ENCODE measurements at regions not wholly inside any gene's neighbourhood (a gene's known extent, or its start where the extent isn't known, plus 50 kb on each side); places are given as distances from the start of the nearest gene placed in this dataset.

- DNase-seq, result no peak
These were observed 449.3 kb upstream of the THBS1 start for GRCh38 chr15:39131609-39132008.

GRCh38 chr15:39132070-39132469 is 448.8 kb upstream of the THBS1 start:
- DNase-seq, result no peak

- no peak for DNase-seq
These were observed 447.8 kb upstream of the THBS1 start for GRCh38 chr15:39132954-39133600.

GRCh38 chr15:39134282-39134681 is 446.6 kb upstream of the THBS1 start:
- DNase-seq, result no peak

- no peak for DNase-seq
These were observed 444.9 kb upstream of the THBS1 start for GRCh38 chr15:39135989-39136388.

- DNase-seq, result no peak
These were observed 441.3 kb upstream of the THBS1 start for GRCh38 chr15:39139431-39140059.

GRCh38 chr15:39140060-39140604 is 440.7 kb upstream of the THBS1 start:
- peak; percentile 85 for DNase-seq

- DNase-seq, result no peak
These were observed 438.4 kb upstream of the THBS1 start for GRCh38 chr15:39142500-39142899.

- DNase-seq, result no peak
These were observed 437.4 kb upstream of the THBS1 start for GRCh38 chr15:39143479-39143878.

- DNase-seq, result no peak
These were observed 436.8 kb upstream of the THBS1 start for GRCh38 chr15:39144051-39144450.

GRCh38 chr15:39144613-39145499 is 436.0 kb upstream of the THBS1 start:
- no peak for DNase-seq

- no peak for DNase-seq
These were observed 434.8 kb upstream of the THBS1 start for GRCh38 chr15:39145854-39146625.

GRCh38 chr15:39149636-39150150 is 431.2 kb upstream of the THBS1 start:
- DNase-seq, result peak; percentile 68

GRCh38 chr15:39151545-39151944 is 429.3 kb upstream of the THBS1 start:
- no peak for DNase-seq

- DNase-seq, result no peak
These were observed 427.7 kb upstream of the THBS1 start for GRCh38 chr15:39153058-39153714.

GRCh38 chr15:39153716-39154115 is 427.2 kb upstream of the THBS1 start:
- DNase-seq, result no peak

GRCh38 chr15:39154227-39154638 is 426.6 kb upstream of the THBS1 start:
- DNase-seq, result no peak

- DNase-seq, result no peak
These were observed 426.1 kb upstream of the THBS1 start for GRCh38 chr15:39154776-39155175.

- DNase-seq, result no peak
These were observed 424.7 kb upstream of the THBS1 start for GRCh38 chr15:39156166-39156565.

- DNase-seq, result no peak
These were observed 424.1 kb upstream of the THBS1 start for GRCh38 chr15:39156646-39157250.

GRCh38 chr15:39157882-39158281 is 423.0 kb upstream of the THBS1 start:
- DNase-seq, result no peak

GRCh38 chr15:39159833-39160232 is 421.0 kb upstream of the THBS1 start:
- no peak for DNase-seq
